NCI-H2107 treated with DMSO at 0.1 percent for 48 hours (cell line): ENCODE measurements at regions not wholly inside any gene's neighbourhood (a gene's known extent, or its start where the extent isn't known, plus 50 kb on each side); places are given as distances from the start of the nearest gene placed in this dataset.
A peak's percentile ranks its signal among the peaks of the same experiment; 100 is the strongest.
"Not testable (repeated sequence)": the region's sequence is repeated elsewhere in the genome, so short reads cannot be mapped to it uniquely, and the experiment has no call there.

Experiments used
- DNase-seq: peaks from one replicate; lab custom pipeline; 2025; ENCODE audit not compliant: unreplicated experiment; lab: John Stamatoyannopoulos, UW

GRCh38 chr2:182634386-182634785, 81.7 kb upstream of the DNAJC10 start:
- no peak for DNase-seq

DNA sequence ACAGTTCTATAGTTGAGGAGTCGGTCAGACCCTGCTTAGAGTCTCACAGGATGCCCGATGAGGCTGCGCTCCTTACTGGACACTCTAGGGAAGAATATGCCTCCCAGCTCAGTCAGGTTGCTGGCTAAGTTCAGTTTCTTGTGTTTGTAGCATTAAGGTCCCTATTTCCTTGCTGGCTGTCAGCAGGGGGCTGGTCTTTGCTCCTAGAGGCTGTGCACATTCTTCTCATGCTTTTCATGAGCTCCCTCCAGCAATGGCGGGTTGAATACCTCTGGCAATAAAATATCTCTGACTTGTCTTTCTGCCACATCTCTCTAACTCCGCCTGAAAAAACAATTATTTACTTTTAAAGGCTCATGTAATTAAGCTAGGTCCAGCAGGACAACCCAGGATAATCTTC, 79.4 kb upstream of the DNAJC10 start:
- no peak for DNase-seq

DNA sequence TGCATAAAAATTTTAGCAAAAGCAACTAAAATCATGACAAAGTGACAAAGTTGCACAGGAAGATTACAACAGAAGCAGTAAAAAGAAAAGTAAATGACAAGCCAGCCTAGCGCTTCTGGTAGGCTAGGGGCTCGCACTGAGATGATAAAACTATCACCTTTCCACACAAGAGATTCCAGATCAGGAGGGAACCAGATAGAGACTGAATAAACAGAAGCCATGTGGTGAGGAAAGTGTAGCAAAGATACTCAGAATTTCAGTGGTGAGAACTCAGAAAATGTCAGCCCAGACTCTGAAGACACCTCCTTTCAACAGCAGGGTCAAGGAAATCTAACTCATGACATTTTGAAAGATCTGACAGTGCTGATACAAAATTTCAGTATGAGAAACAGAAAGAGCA, 77.4 kb upstream of the DNAJC10 start:
- DNase-seq = no peak

DNA sequence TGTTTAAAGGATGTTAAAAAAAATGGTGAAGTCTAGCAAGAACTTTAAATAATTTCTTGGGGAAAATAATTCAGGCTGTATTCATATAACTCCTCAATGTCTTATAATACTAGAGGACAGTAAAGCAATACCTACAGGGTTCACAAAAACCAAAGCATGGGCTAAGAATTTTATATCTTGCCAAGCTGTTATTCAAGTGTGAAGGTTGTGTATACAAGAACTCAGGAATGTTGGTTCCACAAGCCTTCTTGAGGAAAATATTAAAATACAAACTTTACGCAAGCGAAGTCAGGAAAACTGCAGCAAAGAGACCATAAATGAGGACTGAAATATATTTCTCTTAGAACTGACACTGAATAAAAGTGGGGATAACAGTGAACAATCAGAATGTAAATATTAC, 76.1 kb upstream of the DNAJC10 start:
- no peak for DNase-seq

DNA sequence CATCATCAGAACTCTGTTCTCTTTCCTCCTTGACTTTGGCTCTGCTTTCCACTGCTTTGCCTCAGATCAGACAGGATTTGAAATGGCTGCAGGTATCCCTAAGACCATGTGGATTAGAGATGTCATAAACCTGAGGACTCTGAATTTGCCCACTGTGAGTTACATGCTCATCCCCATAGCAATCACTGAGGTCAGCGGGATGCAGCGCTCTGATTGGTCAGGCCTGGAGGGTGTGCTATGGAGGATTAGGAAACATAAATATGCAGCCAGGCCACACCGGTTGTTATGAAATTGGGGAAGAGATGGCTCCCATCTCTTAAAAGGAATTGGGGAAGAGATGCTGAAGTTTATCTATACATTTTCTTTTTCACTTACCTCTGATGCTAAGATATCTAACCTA, 73.7 kb upstream of the DNAJC10 start:
- no peak for DNase-seq

DNA sequence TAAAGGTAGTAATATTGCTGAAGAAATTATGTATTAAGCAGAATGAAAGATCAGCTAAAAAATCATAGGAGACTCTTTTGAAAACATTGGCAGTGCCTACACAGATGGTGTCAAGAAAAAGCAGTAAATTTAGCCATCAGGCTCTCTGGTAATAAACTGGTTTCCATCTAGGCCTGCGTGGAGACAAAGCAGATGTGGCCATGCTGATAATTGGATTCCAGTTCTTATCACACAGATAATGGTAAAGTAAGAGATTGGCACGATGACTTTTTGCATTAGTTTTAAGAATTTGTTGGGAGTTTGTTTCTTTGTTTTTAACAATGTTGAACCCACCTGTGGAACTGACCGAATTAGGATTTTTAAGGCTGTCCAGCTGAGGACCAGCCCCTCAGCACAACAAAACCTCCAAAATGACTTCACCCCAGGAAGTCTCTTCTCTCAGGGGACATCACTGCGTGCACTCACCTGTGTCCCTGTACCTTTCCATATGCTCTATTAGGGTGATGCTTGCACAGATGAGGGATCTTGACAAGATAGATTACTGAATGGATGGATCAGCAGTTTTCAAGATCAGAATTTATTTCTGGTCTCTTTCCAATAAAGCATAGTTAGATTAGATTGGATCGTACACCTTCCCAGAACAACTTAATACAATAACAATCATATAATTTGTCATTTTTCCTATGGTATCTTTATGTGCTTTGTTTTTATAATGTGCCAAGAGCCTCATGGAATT, 69.1 kb upstream of the DNAJC10 start:
- no peak for DNase-seq

- no peak for DNase-seq
Measured at GRCh38 chr2:182647499-182647787, 68.6 kb upstream of the DNAJC10 start.

DNA sequence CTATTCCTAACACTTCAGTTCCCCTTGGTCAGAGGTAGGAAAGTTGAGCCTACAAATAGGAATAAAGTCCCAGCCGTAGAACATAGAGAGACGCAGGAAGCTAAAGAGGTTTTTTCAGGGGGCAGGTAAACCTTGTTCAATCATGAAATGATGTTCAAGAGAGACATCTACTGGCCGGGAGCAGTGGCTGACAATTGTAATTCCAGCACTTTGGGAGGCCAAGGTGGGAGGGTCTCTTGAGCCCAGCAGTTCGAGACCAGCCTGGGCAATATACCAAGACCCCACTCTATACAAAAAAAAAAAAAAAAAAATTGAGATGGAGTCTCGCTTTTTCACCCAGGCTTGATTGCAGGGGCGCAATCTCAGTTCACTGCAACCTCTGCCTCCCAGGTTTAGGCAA, 66.7 kb upstream of the DNAJC10 start:
- DNase-seq = peak; percentile 29

DNA sequence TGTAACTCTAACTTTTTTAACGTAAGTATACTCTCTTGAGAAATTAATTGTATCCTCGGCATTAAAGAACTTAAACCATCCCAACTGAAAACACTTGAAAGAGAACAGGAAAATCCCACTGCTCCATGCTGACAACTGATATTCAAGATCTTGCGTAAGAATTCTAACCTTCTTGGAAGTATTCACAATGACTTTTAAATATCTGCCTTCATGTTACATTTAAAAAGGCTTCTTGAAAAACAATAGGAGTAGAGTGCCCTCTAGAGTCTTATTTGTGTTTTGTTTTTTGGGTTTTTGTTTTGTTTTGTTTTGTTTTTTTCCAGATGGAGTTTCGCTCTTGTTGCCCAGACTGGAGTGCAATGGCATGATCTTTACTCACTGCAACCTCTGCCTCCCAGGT, 65.4 kb upstream of the DNAJC10 start:
- DNase-seq = peak; percentile 56

DNA sequence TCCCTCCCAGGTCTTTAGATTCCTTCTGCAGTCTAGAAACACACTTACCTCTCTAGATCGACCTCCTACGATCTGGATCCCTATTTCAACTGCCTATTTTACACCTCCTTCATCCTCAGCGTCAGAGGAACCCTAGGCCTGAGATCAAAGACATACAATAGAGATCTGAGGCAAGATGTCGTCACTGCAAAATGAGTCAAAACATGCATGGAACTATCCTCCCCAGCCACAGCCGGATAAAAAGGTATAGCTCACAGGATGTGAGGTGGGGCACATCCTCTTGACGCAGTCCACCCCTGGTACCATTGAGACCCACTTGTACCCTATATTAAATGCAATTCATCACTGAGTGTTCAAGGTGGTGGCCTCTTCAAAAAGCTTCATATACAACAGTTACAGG, 63.7 kb upstream of the DNAJC10 start:
- no peak for DNase-seq

DNA sequence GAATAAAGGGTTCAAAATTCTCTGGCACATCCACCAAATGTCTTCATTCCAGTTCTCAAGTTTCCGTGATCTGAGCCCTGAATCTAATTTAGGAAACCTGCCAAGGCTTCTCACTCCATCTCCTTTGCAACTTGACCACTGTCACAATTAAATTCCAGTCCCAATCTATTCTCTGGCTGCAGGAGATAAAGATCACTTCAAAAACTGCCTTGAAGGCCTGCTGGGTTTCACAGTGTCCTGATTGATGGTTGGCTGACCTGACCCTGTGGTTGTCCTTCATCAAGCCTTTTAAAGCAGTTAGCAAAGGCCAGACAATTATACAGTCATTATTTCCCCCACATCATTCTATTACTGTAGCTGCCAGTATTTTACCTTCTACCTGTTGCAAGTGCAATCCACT, 60.3 kb upstream of the DNAJC10 start:
- no peak for DNase-seq

DNA sequence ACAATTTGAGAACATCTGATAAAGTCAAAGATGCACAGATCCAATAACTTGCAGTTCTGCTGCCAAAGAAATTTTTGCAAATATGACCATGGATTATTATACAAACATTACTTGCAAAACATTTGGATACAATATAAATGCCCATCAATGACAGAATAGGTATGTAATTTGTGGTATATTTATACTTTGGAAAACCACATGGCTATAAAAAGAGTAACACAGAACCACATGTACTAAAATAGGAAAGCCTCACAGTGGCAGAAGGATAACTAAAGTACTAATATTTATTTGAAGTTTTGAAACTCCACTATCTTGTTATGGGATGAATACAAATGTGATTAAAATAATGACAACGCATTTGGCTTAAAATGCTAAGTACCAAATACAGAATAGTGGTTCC, 51.8 kb upstream of the DNAJC10 start:
- no peak for DNase-seq

DNA sequence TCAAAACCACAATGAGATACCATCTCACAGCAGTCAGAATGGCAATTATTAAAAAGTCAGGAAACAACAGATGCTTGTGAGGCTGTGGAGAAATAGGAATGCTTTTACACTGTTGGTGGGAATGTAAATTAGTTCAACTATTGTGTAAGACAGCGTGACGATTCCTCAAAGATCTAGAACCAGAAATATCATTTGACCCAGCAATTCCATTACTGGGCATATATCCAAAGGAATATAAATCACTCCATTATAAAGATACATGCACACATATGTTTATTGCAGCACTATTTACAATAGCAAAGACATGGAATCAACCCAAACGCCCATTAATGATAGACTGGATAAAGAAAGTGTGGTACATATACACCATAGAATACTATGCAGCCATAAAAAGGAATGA, 50.6 kb upstream of the DNAJC10 start:
- DNase-seq = not testable (repeated sequence)
